Dendritic cell treated with granulocyte-macrophage colony-stimulating factor and Interleukin-4, amounts not matched to agents 40 ng/mL and 50 ng/mL, for 4 days (primary cell): ENCODE measurements at regions not wholly inside any gene's neighbourhood (a gene's known extent, or its start where the extent isn't known, plus 50 kb on each side); places are given as distances from the start of the nearest gene placed in this dataset.
"Not testable (repeated sequence)": the region's sequence is repeated elsewhere in the genome, so short reads cannot be mapped to it uniquely, and the experiment has no call there.

Experiments used
- H3K27ac Mint-ChIP-seq: one replicate; pipeline ENCODE4 v1.8.0; 2022; ENCODE audit warnings: mild to moderate bottlenecking, mixed read lengths
- H3K27me3 Mint-ChIP-seq: one replicate; pipeline ENCODE4 v1.8.0; 2022; ENCODE audit warnings: mild to moderate bottlenecking, mixed read lengths
- H3K36me3 Mint-ChIP-seq: one replicate; pipeline ENCODE4 v1.8.0; 2022; ENCODE audit warnings: low read depth, mixed read lengths
- H3K4me1 Mint-ChIP-seq: one replicate; pipeline ENCODE4 v1.8.0; 2022; ENCODE audit warnings: low read depth, mixed read lengths
- H3K4me3 Mint-ChIP-seq: one replicate; pipeline ENCODE4 v1.8.0; 2022; ENCODE audit warnings: mild to moderate bottlenecking, moderate library complexity, mixed read lengths
- H3K9me3 Mint-ChIP-seq: one replicate; pipeline ENCODE4 v1.8.0; 2022; ENCODE audit warnings: mixed read lengths
- intact Hi-C: fragments of 100-400 bp; cut with micrococcal nuclease; formaldehyde crosslinking; loops from one replicate; pipeline ENCODE4 v1.15.0; 2022

GRCh38 chr5:98168871-98169270 is 604.6 kb upstream of the RGMB start:
- no peak overlapping the region for H3K4me3 Mint-ChIP-seq
- no peaks in the 10 kb centered on the region for H3K9me3 Mint-ChIP-seq
- no peaks in the 10 kb centered on the region for H3K36me3 Mint-ChIP-seq
- no peak overlapping the region for H3K27ac Mint-ChIP-seq
- no peaks in the 10 kb centered on the region for H3K4me1 Mint-ChIP-seq
- intact Hi-C loops, result no loop called here
- H3K27me3 Mint-ChIP-seq, result no peaks in the 10 kb centered on the region

- intact Hi-C loops, result no loop called here
- Mint-ChIP-seq H3K9me3 (no peaks in the 10 kb centered on the region), H3K27ac (no peak overlapping the region), H3K4me3 (no peak overlapping the region), H3K36me3 (no peaks in the 10 kb centered on the region), H3K4me1 (no peaks in the 10 kb centered on the region), H3K27me3 (no peaks in the 10 kb centered on the region)
Measured at GRCh38 chr5:98170994-98171393, 602.5 kb upstream of the RGMB start.

- intact Hi-C loops, result no loop called here
- no peak overlapping the region for H3K27ac Mint-ChIP-seq
- H3K36me3 Mint-ChIP-seq, result no peaks in the 10 kb centered on the region
- H3K27me3 Mint-ChIP-seq, result no peaks in the 10 kb centered on the region
- no peaks in the 10 kb centered on the region for H3K4me1 Mint-ChIP-seq
- H3K9me3 Mint-ChIP-seq, result peaks cover 5% of the 10 kb centered on the region
- no peak overlapping the region for H3K4me3 Mint-ChIP-seq
Measured at GRCh38 chr5:98173334-98173733, 600.1 kb upstream of the RGMB start.

- no peak overlapping the region for H3K27ac Mint-ChIP-seq
- no peaks in the 10 kb centered on the region for H3K36me3 Mint-ChIP-seq
- no peaks in the 10 kb centered on the region for H3K27me3 Mint-ChIP-seq
- H3K4me1 Mint-ChIP-seq, result no peaks in the 10 kb centered on the region
- H3K9me3 Mint-ChIP-seq, result peaks cover 25% of the 10 kb centered on the region
- intact Hi-C loops, result no loop called here
- H3K4me3 Mint-ChIP-seq, result no peak overlapping the region
Measured at GRCh38 chr5:98175474-98175873, 598.0 kb upstream of the RGMB start.

GRCh38 chr5:98179791-98180755 is 593.4 kb upstream of the RGMB start:
- Mint-ChIP-seq H3K4me3 (no peak overlapping the region), H3K27me3 (no peaks in the 10 kb centered on the region), H3K9me3 (peaks cover 37% of the 10 kb centered on the region), H3K27ac (no peak overlapping the region), H3K4me1 (no peaks in the 10 kb centered on the region), H3K36me3 (no peaks in the 10 kb centered on the region)
- intact Hi-C loops, result no loop called here

- Mint-ChIP-seq H3K36me3 (no peaks in the 10 kb centered on the region), H3K27me3 (no peaks in the 10 kb centered on the region), H3K9me3 (peaks cover 6% of the 10 kb centered on the region), H3K4me3 (no peak overlapping the region), H3K27ac (no peak overlapping the region), H3K4me1 (no peaks in the 10 kb centered on the region)
- intact Hi-C loops, result no loop called here
Measured at GRCh38 chr5:98186128-98186527, 587.3 kb upstream of the RGMB start.

- Mint-ChIP-seq H3K4me1 (no peaks in the 10 kb centered on the region), H3K27me3 (no peaks in the 10 kb centered on the region), H3K4me3 (no peak overlapping the region), H3K36me3 (no peaks in the 10 kb centered on the region), H3K9me3 (no peaks in the 10 kb centered on the region), H3K27ac (no peak overlapping the region)
- intact Hi-C loops, result no loop called here
Measured at GRCh38 chr5:98187945-98188344, 585.5 kb upstream of the RGMB start.

- intact Hi-C loops, result not testable (repeated sequence)
Measured at GRCh38 chr5:98190344-98190743, 583.1 kb upstream of the RGMB start.

GRCh38 chr5:98193921-98194760 is 579.3 kb upstream of the RGMB start:
- no peaks in the 10 kb centered on the region for H3K9me3 Mint-ChIP-seq
- no peaks in the 10 kb centered on the region for H3K4me1 Mint-ChIP-seq
- intact Hi-C loops, result no loop called here
- H3K36me3 Mint-ChIP-seq, result no peaks in the 10 kb centered on the region
- H3K27ac Mint-ChIP-seq, result no peak overlapping the region
- H3K27me3 Mint-ChIP-seq, result no peaks in the 10 kb centered on the region
- H3K4me3 Mint-ChIP-seq, result no peak overlapping the region

More at GRCh38 chr5:98190344-98190743, 583.1 kb upstream of the RGMB start:
- not testable (repeated sequence) for H3K9me3 Mint-ChIP-seq, H3K4me3 Mint-ChIP-seq, H3K36me3 Mint-ChIP-seq, H3K27me3 Mint-ChIP-seq, H3K4me1 Mint-ChIP-seq, H3K27ac Mint-ChIP-seq

GRCh38 chr5:98200726-98201541 is 572.5 kb upstream of the RGMB start:
- intact Hi-C loops, result no loop called here
- peaks cover 13% of the 10 kb centered on the region for H3K9me3 Mint-ChIP-seq
- H3K4me3 Mint-ChIP-seq, result no peak overlapping the region
- H3K27ac Mint-ChIP-seq, result no peak overlapping the region
- H3K36me3 Mint-ChIP-seq, result no peaks in the 10 kb centered on the region
- no peaks in the 10 kb centered on the region for H3K4me1 Mint-ChIP-seq
- H3K27me3 Mint-ChIP-seq, result no peaks in the 10 kb centered on the region

- no peaks in the 10 kb centered on the region for H3K36me3 Mint-ChIP-seq
- peaks cover 13% of the 10 kb centered on the region for H3K9me3 Mint-ChIP-seq
- H3K27me3 Mint-ChIP-seq, result no peaks in the 10 kb centered on the region
- no peak overlapping the region for H3K27ac Mint-ChIP-seq
- intact Hi-C loops, result no loop called here
- no peaks in the 10 kb centered on the region for H3K4me1 Mint-ChIP-seq
- H3K4me3 Mint-ChIP-seq, result no peak overlapping the region
Measured at GRCh38 chr5:98204798-98205197, 568.7 kb upstream of the RGMB start.

GRCh38 chr5:98205691-98206461 is 567.6 kb upstream of the RGMB start:
- intact Hi-C loops, result no loop called here
- H3K27ac Mint-ChIP-seq, result no peak overlapping the region
- no peak overlapping the region for H3K4me3 Mint-ChIP-seq
- no peaks in the 10 kb centered on the region for H3K4me1 Mint-ChIP-seq
- peaks cover 13% of the 10 kb centered on the region for H3K9me3 Mint-ChIP-seq
- no peaks in the 10 kb centered on the region for H3K36me3 Mint-ChIP-seq
- H3K27me3 Mint-ChIP-seq, result no peaks in the 10 kb centered on the region

GRCh38 chr5:98206566-98206965 is 566.9 kb upstream of the RGMB start:
- no peak overlapping the region for H3K4me3 Mint-ChIP-seq
- no peaks in the 10 kb centered on the region for H3K36me3 Mint-ChIP-seq
- H3K27me3 Mint-ChIP-seq, result no peaks in the 10 kb centered on the region
- H3K4me1 Mint-ChIP-seq, result no peaks in the 10 kb centered on the region
- no peak overlapping the region for H3K27ac Mint-ChIP-seq
- peaks cover 13% of the 10 kb centered on the region for H3K9me3 Mint-ChIP-seq
- intact Hi-C loops, result no loop called here
